IMR-90 (cell line): ENCODE measurements at regions not wholly inside any gene's neighbourhood (a gene's known extent, or its start where the extent isn't known, plus 50 kb on each side); places are given as distances from the start of the nearest gene placed in this dataset.

ENCODE experiments used
- CTCF ChIP-seq: conservative IDR thresholded peaks from 2 replicates; pipeline ENCODE4 v1.5.1; 2012; ENCODE audit warnings: mild to moderate bottlenecking, low read depth, low read length, improper control_type of control experiment
- ELK1 ChIP-seq: fragments of 150-350 bp; IDR thresholded peaks from 2 replicates; pipeline ENCODE4 v1.6.1; 2016; ENCODE audit warnings: low read depth, mild to moderate bottlenecking, low read length, moderate library complexity, borderline replicate concordance
- MAFK ChIP-seq: IDR thresholded peaks from 2 replicates; pipeline ENCODE4 v1.6.1; 2012; ENCODE audit warnings: low read depth, low read length, improper control_type of control experiment
- MAZ ChIP-seq: IDR thresholded peaks from 2 replicates; pipeline ENCODE4 v1.6.1; 2012; ENCODE audit warnings: low read depth, mild to moderate bottlenecking, low read length, improper control_type of control experiment, moderate library complexity, borderline replicate concordance
- POLR2A ChIP-seq: IDR thresholded peaks from 2 replicates; pipeline ENCODE4 v1.6.1; 2012; ENCODE audit warnings: mild to moderate bottlenecking, low read depth, low read length
- SMC3 ChIP-seq: fragments of 150-350 bp; IDR thresholded peaks from 2 replicates; pipeline ENCODE4 v1.6.1; 2016; ENCODE audit warnings: low read depth, mild to moderate bottlenecking, antibody characterized with exemption, low read length, moderate library complexity

- TF ChIP-seq CTCF = no peak
- no peak for TF ChIP-seq MAZ
- TF ChIP-seq POLR2A = no peak
- TF ChIP-seq MAFK = no peak
- no peak for TF ChIP-seq SMC3
- no peak for TF ChIP-seq ELK1
Observed at GRCh38 chr5:115068239-115069086, 101.2 kb downstream of the TRIM36 start.
